ENCODE measurements at regions not wholly inside any gene's neighbourhood (a gene's known extent, or its start where the extent isn't known, plus 50 kb on each side); places are given as distances from the start of the nearest gene placed in this dataset.
A peak's percentile ranks its signal among the peaks of the same experiment; 100 is the strongest.

DNA sequence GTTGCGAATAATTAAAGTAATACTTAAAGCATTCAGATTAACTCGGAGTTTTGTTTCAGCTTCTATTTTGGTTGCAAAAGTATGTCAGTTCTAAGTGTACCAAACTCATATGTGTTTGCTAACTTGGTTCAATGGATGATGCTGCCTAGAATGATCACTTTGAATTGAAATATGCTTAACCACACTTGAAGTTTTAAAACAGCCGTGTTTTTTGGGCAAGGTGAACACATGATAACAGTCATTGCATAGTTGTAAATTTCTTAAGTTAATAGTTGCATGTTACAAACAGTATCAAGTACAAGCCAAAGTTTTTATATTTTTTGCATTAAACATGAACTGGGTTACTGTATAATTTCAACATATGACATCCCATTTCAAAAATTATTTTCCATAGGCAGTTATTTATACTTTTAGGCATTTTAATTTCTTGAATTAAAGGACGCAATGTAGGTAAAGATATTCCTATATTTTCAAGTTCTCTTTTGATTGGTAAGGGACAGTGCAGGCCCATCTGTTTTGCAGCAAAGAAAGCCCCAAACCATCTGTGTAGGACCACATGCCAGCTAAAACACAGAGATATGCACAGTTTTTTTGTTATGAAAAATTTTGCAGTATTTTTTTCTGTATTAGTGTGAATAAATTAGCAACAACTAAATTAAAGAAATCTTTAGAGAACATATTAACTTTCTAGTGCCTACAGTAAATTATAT, 575.5 kb downstream of the PRKD1 start:
- H3K27ac ChIP-seq (ENCODE audit: low read depth, low read length), result no peak overlapping the region
- peak in 1 of 6 donors; percentile 89 for DNase-seq (ENCODE audit: low read depth in 4 of 6, low spot score in 6 of 6)
- no peaks in the 10 kb centered on the region for H3K9me3 ChIP-seq (ENCODE audit: control insufficient read depth, insufficient read depth, low read length)
- no peak overlapping the region for H3K4me3 ChIP-seq (ENCODE audit: low read depth, low read length)
- H3K27me3 ChIP-seq (ENCODE audit: control insufficient read depth, insufficient read depth, low read length), result no peaks in the 10 kb centered on the region
- H3K4me1 ChIP-seq (ENCODE audit: control insufficient read depth, insufficient read depth, low read length), result no peaks in the 10 kb centered on the region
- no peaks in the 10 kb centered on the region for H3K36me3 ChIP-seq (ENCODE audit: control insufficient read depth, insufficient read depth, low read length)
- 100% methylated on average over 1 of the region's 4 CpGs for WGBS (ENCODE audit: insufficient coverage)

DNA sequence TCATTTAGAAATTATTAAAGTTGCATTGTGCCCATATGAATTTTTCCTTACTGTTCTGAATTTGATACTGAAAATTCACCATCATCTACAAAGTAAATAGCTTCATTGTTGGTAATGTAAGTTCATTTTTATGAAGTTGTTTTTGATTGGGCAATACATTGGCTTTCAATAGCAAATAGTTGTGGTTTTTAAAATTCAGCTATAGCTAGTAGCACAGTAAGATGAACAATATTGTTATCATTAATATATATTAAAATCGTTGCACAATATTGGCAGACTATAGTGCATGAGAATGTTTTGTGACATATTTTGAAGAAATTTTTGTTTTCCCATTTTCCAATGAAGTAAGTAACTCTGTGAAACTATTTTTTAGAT, 575.0 kb downstream of the PRKD1 start:
- no peak for DNase-seq (ENCODE audit: low read depth in 4 of 6, low spot score in 6 of 6)
- Histone ChIP-seq H3K4me1 (ENCODE audit: control insufficient read depth, insufficient read depth, low read length) (no peaks in the 10 kb centered on the region), H3K4me3 (ENCODE audit: low read depth, low read length) (no peak overlapping the region), H3K36me3 (ENCODE audit: control insufficient read depth, insufficient read depth, low read length) (no peaks in the 10 kb centered on the region), H3K27ac (ENCODE audit: low read depth, low read length) (no peak overlapping the region), H3K9me3 (ENCODE audit: control insufficient read depth, insufficient read depth, low read length) (no peaks in the 10 kb centered on the region), H3K27me3 (ENCODE audit: control insufficient read depth, insufficient read depth, low read length) (no peaks in the 10 kb centered on the region)
- WGBS (ENCODE audit: insufficient coverage), result no CpG with 5 or more reads among the region's 1 CpG

DNA sequence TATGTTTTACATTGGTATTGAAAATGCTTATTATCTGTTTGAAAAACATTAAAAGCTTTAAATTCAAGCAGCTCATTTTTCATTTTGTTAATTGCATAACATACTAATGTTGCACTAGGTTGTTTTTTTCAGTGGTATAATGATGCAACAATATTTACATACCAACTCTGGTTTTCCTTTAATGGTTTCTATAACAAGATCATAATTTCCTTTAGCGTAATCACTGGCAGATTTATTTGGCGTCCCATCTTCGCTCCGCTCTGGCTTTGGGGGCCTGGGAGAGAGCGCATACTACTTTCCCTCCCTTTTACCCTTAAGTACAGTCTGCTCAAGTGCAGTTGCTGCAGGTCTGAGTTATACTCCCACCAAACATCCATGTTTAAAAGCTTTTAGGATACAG, 574.1 kb downstream of the PRKD1 start:
- H3K27ac ChIP-seq (ENCODE audit: low read depth, low read length), result no peak overlapping the region
- H3K4me3 ChIP-seq (ENCODE audit: low read depth, low read length), result no peak overlapping the region
- H3K4me1 ChIP-seq (ENCODE audit: control insufficient read depth, insufficient read depth, low read length), result no peaks in the 10 kb centered on the region
- H3K36me3 ChIP-seq (ENCODE audit: control insufficient read depth, insufficient read depth, low read length), result no peaks in the 10 kb centered on the region
- no peaks in the 10 kb centered on the region for H3K27me3 ChIP-seq (ENCODE audit: control insufficient read depth, insufficient read depth, low read length)
- WGBS (ENCODE audit: insufficient coverage), result 80% methylated on average over 2 of the region's 5 CpGs
- no peaks in the 10 kb centered on the region for H3K9me3 ChIP-seq (ENCODE audit: control insufficient read depth, insufficient read depth, low read length)
- DNase-seq (ENCODE audit: low read depth in 4 of 6, low spot score in 6 of 6), result peak in 1 of 6 donors; percentile 70

DNA sequence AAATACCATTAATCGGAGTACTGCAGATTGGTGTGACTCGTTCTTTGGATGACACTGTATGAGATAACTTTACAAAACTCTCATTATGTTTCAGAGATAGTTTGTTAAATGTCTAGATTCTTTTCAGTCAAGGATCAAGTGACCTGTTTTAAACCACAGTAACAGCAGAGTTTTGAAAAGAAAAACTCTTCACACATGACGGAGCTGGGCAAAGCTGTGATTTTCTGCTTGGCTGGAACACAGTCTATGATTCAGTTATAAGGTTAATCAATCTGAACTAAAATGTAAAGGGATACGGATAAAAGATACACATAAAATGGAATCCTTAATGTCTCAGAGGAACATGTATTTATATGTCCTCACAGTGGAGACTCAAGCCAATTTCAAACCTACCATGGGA, 573.2 kb downstream of the PRKD1 start:
- no peaks in the 10 kb centered on the region for H3K36me3 ChIP-seq (ENCODE audit: control insufficient read depth, insufficient read depth, low read length)
- no peak overlapping the region for H3K4me3 ChIP-seq (ENCODE audit: low read depth, low read length)
- no peak overlapping the region for H3K27ac ChIP-seq (ENCODE audit: low read depth, low read length)
- no peaks in the 10 kb centered on the region for H3K27me3 ChIP-seq (ENCODE audit: control insufficient read depth, insufficient read depth, low read length)
- peak in 1 of 6 donors; percentile 57 for DNase-seq (ENCODE audit: low read depth in 4 of 6, low spot score in 6 of 6)
- H3K9me3 ChIP-seq (ENCODE audit: control insufficient read depth, insufficient read depth, low read length), result no peaks in the 10 kb centered on the region
- WGBS (ENCODE audit: insufficient coverage), result no CpG with 5 or more reads among the region's 4 CpGs
- no peaks in the 10 kb centered on the region for H3K4me1 ChIP-seq (ENCODE audit: control insufficient read depth, insufficient read depth, low read length)

DNA sequence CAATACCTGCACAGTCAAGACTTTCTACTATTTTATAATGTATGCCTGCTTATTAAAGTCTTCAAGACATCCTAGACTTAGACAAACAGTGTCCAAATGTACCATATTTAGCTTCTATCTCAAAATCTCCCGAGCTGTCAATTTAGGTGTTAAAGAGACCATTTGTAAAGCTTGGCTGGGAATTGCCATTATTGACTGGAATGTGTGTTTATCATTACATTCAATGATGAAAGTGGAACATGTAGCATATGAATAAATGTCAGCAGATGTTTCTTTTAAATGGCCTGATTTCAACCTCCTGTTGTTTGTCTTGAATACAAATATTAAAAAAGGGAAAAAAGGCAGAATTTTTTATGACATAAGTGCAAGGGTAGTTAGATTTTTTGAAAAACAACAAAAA, 572.3 kb downstream of the PRKD1 start:
- H3K9me3 ChIP-seq (ENCODE audit: control insufficient read depth, insufficient read depth, low read length), result no peaks in the 10 kb centered on the region
- no peaks in the 10 kb centered on the region for H3K27me3 ChIP-seq (ENCODE audit: control insufficient read depth, insufficient read depth, low read length)
- H3K4me1 ChIP-seq (ENCODE audit: control insufficient read depth, insufficient read depth, low read length), result no peaks in the 10 kb centered on the region
- H3K27ac ChIP-seq (ENCODE audit: low read depth, low read length), result no peak overlapping the region
- DNase-seq (ENCODE audit: low read depth in 4 of 6, low spot score in 6 of 6), result peak in 1 of 6 donors; percentile 86
- H3K4me3 ChIP-seq (ENCODE audit: low read depth, low read length), result no peak overlapping the region
- no peaks in the 10 kb centered on the region for H3K36me3 ChIP-seq (ENCODE audit: control insufficient read depth, insufficient read depth, low read length)
- no CpG with 5 or more reads among the region's 1 CpG for WGBS (ENCODE audit: insufficient coverage)

DNA sequence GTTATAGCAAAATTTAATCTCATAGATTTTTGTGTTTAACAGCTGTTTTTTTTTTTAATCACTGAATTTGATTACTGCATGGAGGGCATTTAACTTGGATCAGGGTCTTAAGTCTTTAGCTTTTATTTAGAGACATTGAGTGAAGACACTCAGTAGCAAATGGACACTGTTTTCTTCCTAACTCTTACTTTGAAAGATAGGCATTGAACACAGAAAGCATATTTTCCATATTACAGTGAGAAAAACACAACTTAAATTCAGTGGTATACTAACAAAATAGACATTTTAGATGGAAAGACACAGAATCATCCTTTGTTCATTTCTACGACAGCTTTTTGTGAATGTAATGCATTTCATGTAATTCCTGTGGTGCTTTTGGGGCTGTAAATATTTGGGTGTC, 571.8 kb downstream of the PRKD1 start:
- H3K36me3 ChIP-seq (ENCODE audit: control insufficient read depth, insufficient read depth, low read length), result no peaks in the 10 kb centered on the region
- DNase-seq (ENCODE audit: low read depth in 4 of 6, low spot score in 6 of 6), result peak in 1 of 6 donors; percentile 58
- H3K4me1 ChIP-seq (ENCODE audit: control insufficient read depth, insufficient read depth, low read length), result no peaks in the 10 kb centered on the region
- H3K4me3 ChIP-seq (ENCODE audit: low read depth, low read length), result no peak overlapping the region
- no CpG with 5 or more reads among the region's 1 CpG for WGBS (ENCODE audit: insufficient coverage)
- no peaks in the 10 kb centered on the region for H3K27me3 ChIP-seq (ENCODE audit: control insufficient read depth, insufficient read depth, low read length)
- no peak overlapping the region for H3K27ac ChIP-seq (ENCODE audit: low read depth, low read length)
- H3K9me3 ChIP-seq (ENCODE audit: control insufficient read depth, insufficient read depth, low read length), result no peaks in the 10 kb centered on the region

DNA sequence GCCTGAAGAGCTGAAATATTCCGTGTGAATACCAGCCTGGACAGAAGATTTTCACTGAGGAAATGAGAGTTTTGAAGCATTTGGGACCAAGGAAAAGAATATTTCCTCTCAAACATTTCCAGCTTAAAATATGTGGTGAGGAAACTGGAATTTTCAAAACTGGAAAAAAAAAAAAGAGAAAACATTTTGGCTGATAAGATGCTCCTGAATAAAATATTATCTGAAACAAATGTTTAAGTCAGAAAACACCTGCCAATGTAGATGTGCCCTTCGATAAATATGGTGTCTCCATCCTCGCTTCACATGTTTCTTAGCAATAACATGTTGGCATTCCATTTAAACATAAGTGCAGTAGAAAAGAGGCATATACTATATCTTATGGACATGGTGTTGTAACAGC, 567.0 kb downstream of the PRKD1 start:
- no CpG with 5 or more reads among the region's 3 CpGs for WGBS (ENCODE audit: insufficient coverage)
- no peaks in the 10 kb centered on the region for H3K9me3 ChIP-seq (ENCODE audit: control insufficient read depth, insufficient read depth, low read length)
- H3K27me3 ChIP-seq (ENCODE audit: control insufficient read depth, insufficient read depth, low read length), result no peaks in the 10 kb centered on the region
- H3K4me1 ChIP-seq (ENCODE audit: control insufficient read depth, insufficient read depth, low read length), result no peaks in the 10 kb centered on the region
- no peaks in the 10 kb centered on the region for H3K36me3 ChIP-seq (ENCODE audit: control insufficient read depth, insufficient read depth, low read length)
- peak in 1 of 6 donors; percentile 71 for DNase-seq (ENCODE audit: low read depth in 4 of 6, low spot score in 6 of 6)
- no peak overlapping the region for H3K27ac ChIP-seq (ENCODE audit: low read depth, low read length)
- no peak overlapping the region for H3K4me3 ChIP-seq (ENCODE audit: low read depth, low read length)

DNA sequence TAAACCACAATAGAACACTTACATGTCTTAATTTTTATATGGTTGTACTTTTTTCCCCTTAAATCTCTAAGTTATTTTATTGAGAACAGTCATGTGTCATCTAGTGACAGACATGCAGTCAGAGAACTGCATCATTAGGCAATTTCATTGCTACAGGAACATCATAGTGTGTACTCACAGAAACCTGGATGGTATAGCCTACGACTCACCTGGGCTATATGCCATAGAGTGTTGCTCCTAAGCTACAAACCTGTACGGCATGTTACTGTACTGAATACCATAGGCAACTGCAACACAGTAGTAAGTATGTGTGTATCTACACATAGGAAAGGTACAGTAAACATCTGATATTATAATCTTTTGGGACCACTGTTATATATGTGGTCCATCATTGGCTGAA, 557.6 kb downstream of the PRKD1 start:
- no peak for DNase-seq (ENCODE audit: low read depth in 4 of 6, low spot score in 6 of 6)
- Histone ChIP-seq H3K9me3 (ENCODE audit: control insufficient read depth, insufficient read depth, low read length) (no peaks in the 10 kb centered on the region), H3K27ac (ENCODE audit: low read depth, low read length) (no peak overlapping the region), H3K27me3 (ENCODE audit: control insufficient read depth, insufficient read depth, low read length) (no peaks in the 10 kb centered on the region), H3K4me3 (ENCODE audit: low read depth, low read length) (no peak overlapping the region), H3K36me3 (ENCODE audit: control insufficient read depth, insufficient read depth, low read length) (no peaks in the 10 kb centered on the region), H3K4me1 (ENCODE audit: control insufficient read depth, insufficient read depth, low read length) (no peaks in the 10 kb centered on the region)
- WGBS (ENCODE audit: insufficient coverage), result 100% methylated on average over 1 of the region's 2 CpGs

DNA sequence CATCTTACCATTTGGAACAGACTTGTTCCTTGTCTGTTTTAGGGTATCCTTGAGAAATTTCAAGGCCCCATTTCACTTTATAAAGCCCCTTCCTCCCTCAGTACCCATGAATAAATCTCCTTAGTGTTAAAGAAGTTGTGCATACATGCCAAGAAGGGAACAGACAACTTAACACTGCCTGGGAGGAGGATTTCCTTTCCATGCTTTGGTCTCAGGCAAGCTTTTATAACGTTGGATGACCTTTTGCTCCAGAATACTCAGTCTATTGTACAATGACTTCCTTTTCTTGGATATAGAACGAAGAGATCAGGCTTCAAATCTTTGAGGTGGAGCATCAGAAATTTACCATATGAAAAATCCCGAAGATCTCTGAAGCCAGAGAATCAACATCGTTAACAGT, 551.4 kb downstream of the PRKD1 start:
- Histone ChIP-seq H3K27ac (ENCODE audit: low read depth, low read length) (no peak overlapping the region), H3K9me3 (ENCODE audit: control insufficient read depth, insufficient read depth, low read length) (no peaks in the 10 kb centered on the region), H3K27me3 (ENCODE audit: control insufficient read depth, insufficient read depth, low read length) (no peaks in the 10 kb centered on the region), H3K36me3 (ENCODE audit: control insufficient read depth, insufficient read depth, low read length) (no peaks in the 10 kb centered on the region), H3K4me1 (ENCODE audit: control insufficient read depth, insufficient read depth, low read length) (no peaks in the 10 kb centered on the region), H3K4me3 (ENCODE audit: low read depth, low read length) (no peak overlapping the region)
- DNase-seq (ENCODE audit: low read depth in 4 of 6, low spot score in 6 of 6), result peak in 1 of 6 donors; percentile 71
- WGBS (ENCODE audit: insufficient coverage), result no CpG with 5 or more reads among the region's 4 CpGs

DNA sequence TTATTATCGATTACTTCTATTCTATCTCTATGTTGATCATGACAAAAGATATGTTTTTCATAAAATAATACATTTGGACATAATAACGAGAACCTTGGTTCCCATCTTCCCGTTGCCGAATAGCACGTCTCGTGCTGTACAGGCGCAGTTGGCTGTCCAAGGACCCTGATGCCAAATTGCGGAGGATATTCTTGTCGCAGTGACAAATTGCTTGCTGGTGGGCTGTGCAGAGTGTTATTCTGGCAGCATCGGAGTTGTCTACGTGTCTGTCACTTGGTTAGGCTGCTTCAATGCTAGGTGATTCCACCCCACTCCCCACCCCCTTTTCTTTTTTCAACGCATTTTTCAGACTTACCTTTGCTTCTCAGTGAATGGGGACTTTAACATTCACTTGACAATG, 546.8 kb downstream of the PRKD1 start:
- no peaks in the 10 kb centered on the region for H3K9me3 ChIP-seq (ENCODE audit: control insufficient read depth, insufficient read depth, low read length)
- H3K36me3 ChIP-seq (ENCODE audit: control insufficient read depth, insufficient read depth, low read length), result no peaks in the 10 kb centered on the region
- WGBS (ENCODE audit: insufficient coverage), result 85% methylated on average over 5 of the region's 12 CpGs
- H3K27me3 ChIP-seq (ENCODE audit: control insufficient read depth, insufficient read depth, low read length), result no peaks in the 10 kb centered on the region
- no peak overlapping the region for H3K4me3 ChIP-seq (ENCODE audit: low read depth, low read length)
- H3K27ac ChIP-seq (ENCODE audit: low read depth, low read length), result no peak overlapping the region
- DNase-seq (ENCODE audit: low read depth in 4 of 6, low spot score in 6 of 6), result peak in 1 of 6 donors; percentile 94
- no peaks in the 10 kb centered on the region for H3K4me1 ChIP-seq (ENCODE audit: control insufficient read depth, insufficient read depth, low read length)
